ENCODE measurements at regions not wholly inside any gene's neighbourhood (a gene's known extent, or its start where the extent isn't known, plus 50 kb on each side); places are given as distances from the start of the nearest gene placed in this dataset.

DNA sequence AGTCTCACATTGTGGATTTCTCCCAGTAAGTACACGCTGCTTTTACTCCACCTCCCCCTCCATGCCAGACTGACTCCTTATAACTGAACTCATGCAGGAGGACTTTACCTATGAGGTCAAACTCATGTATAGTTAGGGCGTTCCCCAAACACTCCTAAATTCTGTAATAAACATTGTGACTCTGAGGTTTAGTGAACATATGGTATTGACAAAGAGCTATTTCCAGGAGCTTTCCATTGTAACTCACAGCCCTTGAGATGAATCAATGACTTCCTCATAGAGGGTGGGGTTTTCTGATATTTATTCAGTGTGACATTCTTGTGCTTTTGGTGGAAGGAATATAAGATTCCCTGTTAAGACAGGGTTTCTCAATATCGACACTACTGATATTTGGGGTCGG lies 337.4 kb upstream of the SLC14A2 start:
- TF ChIP-seq POLR2A (IDR thresholded peaks at IDR 0.05): no peak
- TF ChIP-seq, protein P1, sequence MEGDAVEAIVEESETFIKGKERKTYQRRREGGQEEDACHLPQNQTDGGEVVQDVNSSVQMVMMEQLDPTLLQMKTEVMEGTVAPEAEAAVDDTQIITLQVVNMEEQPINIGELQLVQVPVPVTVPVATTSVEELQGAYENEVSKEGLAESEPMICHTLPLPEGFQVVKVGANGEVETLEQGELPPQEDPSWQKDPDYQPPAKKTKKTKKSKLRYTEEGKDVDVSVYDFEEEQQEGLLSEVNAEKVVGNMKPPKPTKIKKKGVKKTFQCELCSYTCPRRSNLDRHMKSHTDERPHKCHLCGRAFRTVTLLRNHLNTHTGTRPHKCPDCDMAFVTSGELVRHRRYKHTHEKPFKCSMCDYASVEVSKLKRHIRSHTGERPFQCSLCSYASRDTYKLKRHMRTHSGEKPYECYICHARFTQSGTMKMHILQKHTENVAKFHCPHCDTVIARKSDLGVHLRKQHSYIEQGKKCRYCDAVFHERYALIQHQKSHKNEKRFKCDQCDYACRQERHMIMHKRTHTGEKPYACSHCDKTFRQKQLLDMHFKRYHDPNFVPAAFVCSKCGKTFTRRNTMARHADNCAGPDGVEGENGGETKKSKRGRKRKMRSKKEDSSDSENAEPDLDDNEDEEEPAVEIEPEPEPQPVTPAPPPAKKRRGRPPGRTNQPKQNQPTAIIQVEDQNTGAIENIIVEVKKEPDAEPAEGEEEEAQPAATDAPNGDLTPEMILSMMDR (IDR thresholded peaks at IDR 0.05 in 4 of 5, conservative IDR thresholded peaks at IDR 0.05 in 1 of 5): no peak
